Spleen (tissue), 7 donors: ENCODE measurements at regions not wholly inside any gene's neighbourhood (a gene's known extent, or its start where the extent isn't known, plus 50 kb on each side); places are given as distances from the start of the nearest gene placed in this dataset.

Experiments
- CTCF ChIP-seq, 11 experiments: fragments of 200-600 bp in 7 of 11; fragments of 450-650 bp in 4 of 11; sonication (generic) in 4 of 11; IDR thresholded peaks in 8 of 11; conservative IDR thresholded peaks in 3 of 11; 1 replicate in 7 of 11; 2 replicates in 4 of 11; pipeline versions ENCODE4 v1.4.0 to v1.8.0; 2016 to 2021; ENCODE audit warnings: antibody characterized with exemption in 11 of 11, inconsistent platforms in 4 of 11, mild to moderate bottlenecking in 1 of 11
- POLR2A ChIP-seq, 3 donors: fragments of 450-650 bp; IDR thresholded peaks; one replicate each; pipeline ENCODE4 v1.5.1; 2017; ENCODE audit warnings: antibody characterized with exemption in 3 of 3, mild to moderate bottlenecking in 1 of 3
- donor health status: DM: no; HTN: no; CAD: no; lungs with moderate emphysema.
- donor health status: DM: no; HTN: no; CAD: no.
- donor health status: DM: no; HTN: no; CAD: no.

- TF ChIP-seq CTCF (IDR thresholded peaks at IDR 0.05 in 8 of 11, conservative IDR thresholded peaks at IDR 0.05 in 3 of 11) (no peak), POLR2A (IDR thresholded peaks at IDR 0.05) (no peak)
These were observed 163.2 kb upstream of the SLC1A4 start for GRCh38 chr2:64825831-64826491.
